ENCODE measurements at regions not wholly inside any gene's neighbourhood (a gene's known extent, or its start where the extent isn't known, plus 50 kb on each side); places are given as distances from the start of the nearest gene placed in this dataset.

DNA sequence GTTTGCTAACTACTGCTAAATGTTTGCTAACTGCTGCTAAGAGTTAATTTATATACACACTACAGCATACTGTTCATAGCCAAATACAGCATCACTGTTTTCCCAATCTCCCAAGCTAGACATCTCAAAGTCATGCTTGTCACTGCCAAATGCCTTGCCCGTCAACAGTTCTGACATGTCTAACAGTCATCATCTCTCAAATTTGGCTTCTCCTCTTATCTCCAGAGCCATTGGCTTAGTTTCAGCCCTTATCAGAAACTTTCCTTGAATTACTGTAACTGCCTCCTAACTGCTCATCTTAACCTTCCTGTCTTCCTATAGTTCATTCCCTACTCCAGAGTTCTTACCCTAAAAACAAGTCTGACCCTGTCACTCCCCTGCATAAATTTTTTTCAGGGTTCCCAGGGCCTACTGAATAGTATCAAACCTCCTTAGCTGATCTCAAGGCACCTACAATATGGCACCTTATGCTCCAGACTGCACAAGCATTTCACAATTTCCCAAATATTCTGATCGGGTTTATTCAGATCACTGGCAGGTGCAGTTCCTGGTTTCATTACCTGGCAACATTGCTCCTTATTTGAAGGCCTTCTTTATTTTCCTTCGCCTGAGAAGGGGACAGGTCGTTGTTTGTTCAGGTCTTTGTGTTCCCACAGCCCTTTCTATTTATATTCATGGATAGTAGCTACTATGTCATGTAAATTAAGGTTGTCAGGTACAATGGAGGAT lies 55.9 kb upstream of the ANKRD55 start:
- TF ChIP-seq CTCF (IDR thresholded peaks at IDR 0.05) (no peak), POLR2A (IDR thresholded peaks at IDR 0.05) (no peak)

Measured in right lobe of liver (tissue), 4 donors.